Thyroid gland (tissue), 4 donors: ENCODE measurements at regions not wholly inside any gene's neighbourhood (a gene's known extent, or its start where the extent isn't known, plus 50 kb on each side); places are given as distances from the start of the nearest gene placed in this dataset.

ENCODE experiments used
- CTCF ChIP-seq, 6 experiments: fragments of 200-600 bp in 3 of 6; fragments of 450-650 bp in 3 of 6; sonication (generic) in 3 of 6; IDR thresholded peaks; one replicate each; pipeline ENCODE4 v1.5.1; 2016 to 2019; ENCODE audit warnings: antibody characterized with exemption in 6 of 6, mild to moderate bottlenecking in 2 of 6, inconsistent platforms in 1 of 6, moderate library complexity in 1 of 6
- POLR2A ChIP-seq, 2 donors: fragments of 450-650 bp; IDR thresholded peaks; one replicate each; pipeline ENCODE4 v1.6.1; 2017; ENCODE audit warnings: antibody characterized with exemption in 2 of 2, mild to moderate bottlenecking in 2 of 2, moderate library complexity in 1 of 2

GRCh38 chr20:51894201-51894600 is 91.9 kb upstream of the SALL4 start:
- TF ChIP-seq POLR2A (IDR thresholded peaks at IDR 0.05) = no peak
- TF ChIP-seq CTCF (IDR thresholded peaks at IDR 0.05) = no peak
